Gastroesophageal sphincter (tissue), 3 donors: ENCODE measurements at regions not wholly inside any gene's neighbourhood (a gene's known extent, or its start where the extent isn't known, plus 50 kb on each side); places are given as distances from the start of the nearest gene placed in this dataset.

Experiments used
- CTCF ChIP-seq, 4 experiments: fragments of 200-600 bp in 2 of 4; fragments of 450-650 bp in 2 of 4; sonication (generic) in 1 of 4; IDR thresholded peaks; one replicate each; pipeline ENCODE4 v1.5.1; 2017 to 2019; ENCODE audit warnings: antibody characterized with exemption in 4 of 4, mild to moderate bottlenecking in 2 of 4, moderate library complexity in 2 of 4
- POLR2A ChIP-seq, 2 donors: fragments of 450-650 bp; IDR thresholded peaks; one replicate each; pipeline ENCODE4 v1.6.1; 2017; ENCODE audit warnings: antibody characterized with exemption in 2 of 2, mild to moderate bottlenecking in 2 of 2, moderate library complexity in 1 of 2

- TF ChIP-seq CTCF (IDR thresholded peaks at IDR 0.05), result no peak
- no peak for TF ChIP-seq POLR2A (IDR thresholded peaks at IDR 0.05)
These were observed 54.5 kb upstream of the HMGCLL1 start for GRCh38 chr6:55633471-55633870.
